OCI-LY3 (cell line): ENCODE measurements at regions not wholly inside any gene's neighbourhood (a gene's known extent, or its start where the extent isn't known, plus 50 kb on each side); places are given as distances from the start of the nearest gene placed in this dataset.

Source experiments
- H2AFZ ChIP-seq: fragments of 200-600, 300-600 bp; shearing (Covaris generic); 2 replicates; pipeline ENCODE4 v1.6.0; 2014; ENCODE audit warnings: antibody characterized with exemption, low read depth, low read length
- H3K27ac ChIP-seq: fragments of 200-600, 300-600 bp; sonication (generic); 2 replicates; pipeline ENCODE4 v1.5.1; 2014; ENCODE audit warnings: mild to moderate bottlenecking, low read length, moderate library complexity, mixed read lengths
- H3K27me3 ChIP-seq: fragments of 200-600, 300-600 bp; sonication (generic); 2 replicates; pipeline ENCODE4 v1.6.1; 2014; ENCODE audit warnings: low read depth, low read length, mixed read lengths
- H3K36me3 ChIP-seq: fragments of 200-600, 300-600 bp; sonication (generic); replicated peaks from 2 replicates; pipeline ENCODE3; 2014; ENCODE audit warnings: low read depth, low read length, mixed read lengths
- H3K4me1 ChIP-seq: fragments of 300-600, 200-600 bp; sonication (generic); 2 replicates; pipeline ENCODE4 v1.6.1; 2014; ENCODE audit warnings: low read length, mixed read lengths
- H3K4me2 ChIP-seq: fragments of 200-600, 300-600 bp; sonication (generic); 2 replicates; pipeline ENCODE4 v1.6.1; 2014; ENCODE audit warnings: low read length, mixed read lengths
- H3K4me3 ChIP-seq: fragments of 300-600, 200-600 bp; sonication (generic); 2 replicates; pipeline ENCODE4 v1.5.1; 2014; ENCODE audit warnings: antibody characterized with exemption, mild to moderate bottlenecking, low read length, moderate library complexity
- H3K79me2 ChIP-seq: fragments of 300-600, 200-600 bp; shearing (Covaris generic); 2 replicates; pipeline ENCODE4 v1.6.1; 2014; ENCODE audit warnings: mild to moderate bottlenecking, low read length, mixed read lengths
- H3K9ac ChIP-seq: fragments of 300-600, 200-600 bp; shearing (Covaris generic); 2 replicates; pipeline ENCODE4 v1.6.0; 2014; ENCODE audit warnings: mild to moderate bottlenecking, low read length, moderate library complexity
- H3K9me3 ChIP-seq: fragments of 200-600, 300-600 bp; shearing (Covaris generic); 2 replicates; pipeline ENCODE4 v1.6.1; 2014; ENCODE audit warnings: low read length, mixed read lengths; ENCODE audit not compliant: insufficient read depth
- H4K20me1 ChIP-seq: fragments of 200-600, 300-600 bp; sonication (generic); 2 replicates; pipeline ENCODE4 v1.6.1; 2016; ENCODE audit warnings: low read length, mixed read lengths; ENCODE audit not compliant: insufficient read depth
- CTCF ChIP-seq: fragments of 200-600, 300-600 bp; sonication (generic); IDR thresholded peaks from 2 replicates; pipeline ENCODE4 v1.5.1; 2014; ENCODE audit warnings: antibody characterized with exemption, low read length, low read depth
- EZH2phosphoT487 ChIP-seq: fragments of 200-600 bp; shearing (Covaris generic); IDR thresholded peaks from 2 replicates; pipeline ENCODE4 v1.6.1; 2018; ENCODE audit warnings: antibody characterized with exemption, mixed run types, low read depth

GRCh38 chr2:241948299-241948897 lies 78.9 kb downstream of the RTP5 start:
- H3K4me3 ChIP-seq, result no peak overlapping the region
- no peak overlapping the region for H3K9ac ChIP-seq
- H4K20me1 ChIP-seq, result no peaks in the 10 kb centered on the region; the same call in none of the 2 replicates
- H3K4me1 ChIP-seq, result peaks cover 3% of the 10 kb centered on the region; the same call in 1 of the 2 replicates
- H3K27me3 ChIP-seq, result no peaks in the 10 kb centered on the region
- H3K27ac ChIP-seq, result no peak overlapping the region
- no peak overlapping the region for H2AFZ ChIP-seq
- H3K36me3 ChIP-seq, result no peaks in the 10 kb centered on the region
- H3K9me3 ChIP-seq, result no peaks in the 10 kb centered on the region
- no peak overlapping the region for H3K4me2 ChIP-seq
- no peaks in the 10 kb centered on the region for H3K79me2 ChIP-seq
- TF ChIP-seq CTCF, result no peak
- TF ChIP-seq EZH2phosphoT487, result no peak

- no peaks in the 10 kb centered on the region for H3K27me3 ChIP-seq
These were observed 79.6 kb downstream of the RTP5 start for GRCh38 chr2:241948901-241949735.

GRCh38 chr2:241949736-241950412 lies 80.3 kb downstream of the RTP5 start:
- H4K20me1 ChIP-seq, result no peaks in the 10 kb centered on the region; the same call in none of the 2 replicates

More at GRCh38 chr2:241948901-241949735, 79.6 kb downstream of the RTP5 start:
- Histone ChIP-seq H3K36me3 (no peaks in the 10 kb centered on the region), H3K4me1 (peaks cover 3% of the 10 kb centered on the region; the same call in 1 of the 2 replicates), H3K27ac (no peak overlapping the region), H2AFZ (no peak overlapping the region), H3K9me3 (no peaks in the 10 kb centered on the region), H3K9ac (no peak overlapping the region), H4K20me1 (no peaks in the 10 kb centered on the region; the same call in none of the 2 replicates), H3K4me2 (no peak overlapping the region), H3K4me3 (no peak overlapping the region), H3K79me2 (no peaks in the 10 kb centered on the region)
- TF ChIP-seq CTCF (no peak), EZH2phosphoT487 (no peak)

More at GRCh38 chr2:241949736-241950412, 80.3 kb downstream of the RTP5 start:
- no peak overlapping the region for H3K4me3 ChIP-seq
- no peak overlapping the region for H2AFZ ChIP-seq
- no peak overlapping the region for H3K4me2 ChIP-seq
- no peaks in the 10 kb centered on the region for H3K36me3 ChIP-seq
- no peaks in the 10 kb centered on the region for H3K79me2 ChIP-seq
- H3K27ac ChIP-seq, result no peak overlapping the region
- no peaks in the 10 kb centered on the region for H3K9me3 ChIP-seq
- H3K4me1 ChIP-seq, result peaks cover 3% of the 10 kb centered on the region; the same call in 1 of the 2 replicates
- H3K27me3 ChIP-seq, result no peaks in the 10 kb centered on the region
- H3K9ac ChIP-seq, result no peak overlapping the region
- TF ChIP-seq CTCF, result no peak
- TF ChIP-seq EZH2phosphoT487, result no peak
